ENCODE measurements at regions not wholly inside any gene's neighbourhood (a gene's known extent, or its start where the extent isn't known, plus 50 kb on each side); places are given as distances from the start of the nearest gene placed in this dataset.

DNA sequence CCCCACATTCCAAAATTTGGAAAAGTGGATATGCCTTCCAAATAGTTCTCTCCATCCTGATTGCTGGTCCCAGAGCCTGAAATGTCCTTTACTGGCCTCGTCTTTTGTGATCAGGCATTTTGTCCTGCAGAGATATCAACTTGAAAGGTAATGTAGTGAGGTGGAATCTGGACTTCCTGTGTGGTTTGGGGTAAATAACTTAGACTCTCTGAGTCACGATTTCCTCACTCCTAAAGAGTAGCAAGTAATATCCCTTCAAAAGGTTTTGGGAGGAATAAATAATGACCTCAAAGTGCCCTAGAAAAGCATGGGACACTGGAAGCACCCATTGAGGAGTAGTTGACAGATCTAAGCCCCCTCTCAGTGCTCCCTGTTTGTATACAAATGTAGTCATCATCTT, 426.6 kb downstream of the OMA1 start:
- no peak for DNase-seq (ENCODE audit: low read depth)
- H3K4me3 ChIP-seq (ENCODE audit: low read depth, low read length), result no peak overlapping the region
- TF ChIP-seq, protein P1, sequence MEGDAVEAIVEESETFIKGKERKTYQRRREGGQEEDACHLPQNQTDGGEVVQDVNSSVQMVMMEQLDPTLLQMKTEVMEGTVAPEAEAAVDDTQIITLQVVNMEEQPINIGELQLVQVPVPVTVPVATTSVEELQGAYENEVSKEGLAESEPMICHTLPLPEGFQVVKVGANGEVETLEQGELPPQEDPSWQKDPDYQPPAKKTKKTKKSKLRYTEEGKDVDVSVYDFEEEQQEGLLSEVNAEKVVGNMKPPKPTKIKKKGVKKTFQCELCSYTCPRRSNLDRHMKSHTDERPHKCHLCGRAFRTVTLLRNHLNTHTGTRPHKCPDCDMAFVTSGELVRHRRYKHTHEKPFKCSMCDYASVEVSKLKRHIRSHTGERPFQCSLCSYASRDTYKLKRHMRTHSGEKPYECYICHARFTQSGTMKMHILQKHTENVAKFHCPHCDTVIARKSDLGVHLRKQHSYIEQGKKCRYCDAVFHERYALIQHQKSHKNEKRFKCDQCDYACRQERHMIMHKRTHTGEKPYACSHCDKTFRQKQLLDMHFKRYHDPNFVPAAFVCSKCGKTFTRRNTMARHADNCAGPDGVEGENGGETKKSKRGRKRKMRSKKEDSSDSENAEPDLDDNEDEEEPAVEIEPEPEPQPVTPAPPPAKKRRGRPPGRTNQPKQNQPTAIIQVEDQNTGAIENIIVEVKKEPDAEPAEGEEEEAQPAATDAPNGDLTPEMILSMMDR (IDR thresholded peaks at IDR 0.05; ENCODE audit: control insufficient read depth, extremely low read depth, insufficient read depth), result no peak

DNA sequence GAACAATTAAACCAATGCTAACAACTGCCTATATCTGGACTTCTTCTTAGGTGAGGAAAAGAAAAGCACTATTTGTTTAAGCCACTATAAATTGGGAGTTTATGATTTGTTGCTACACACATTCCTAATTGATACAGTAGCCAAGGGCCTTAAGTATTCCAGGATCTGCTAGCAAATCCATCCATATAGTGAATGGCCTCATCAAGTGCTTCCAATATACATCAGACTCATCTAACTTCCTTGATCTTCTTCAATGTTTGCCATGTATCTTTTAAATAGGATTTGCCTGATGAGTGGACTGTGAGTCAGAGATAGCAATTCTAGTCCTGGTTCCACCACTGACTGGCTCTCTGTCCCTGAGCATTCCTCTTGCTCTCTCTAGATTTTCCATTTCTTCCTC, 430.2 kb downstream of the OMA1 start:
- DNase-seq (ENCODE audit: low read depth), result no peak
- TF ChIP-seq, protein P1 (IDR thresholded peaks at IDR 0.05; ENCODE audit: control insufficient read depth, extremely low read depth, insufficient read depth), result no peak
- no peak overlapping the region for H3K4me3 ChIP-seq (ENCODE audit: low read depth, low read length)

DNA sequence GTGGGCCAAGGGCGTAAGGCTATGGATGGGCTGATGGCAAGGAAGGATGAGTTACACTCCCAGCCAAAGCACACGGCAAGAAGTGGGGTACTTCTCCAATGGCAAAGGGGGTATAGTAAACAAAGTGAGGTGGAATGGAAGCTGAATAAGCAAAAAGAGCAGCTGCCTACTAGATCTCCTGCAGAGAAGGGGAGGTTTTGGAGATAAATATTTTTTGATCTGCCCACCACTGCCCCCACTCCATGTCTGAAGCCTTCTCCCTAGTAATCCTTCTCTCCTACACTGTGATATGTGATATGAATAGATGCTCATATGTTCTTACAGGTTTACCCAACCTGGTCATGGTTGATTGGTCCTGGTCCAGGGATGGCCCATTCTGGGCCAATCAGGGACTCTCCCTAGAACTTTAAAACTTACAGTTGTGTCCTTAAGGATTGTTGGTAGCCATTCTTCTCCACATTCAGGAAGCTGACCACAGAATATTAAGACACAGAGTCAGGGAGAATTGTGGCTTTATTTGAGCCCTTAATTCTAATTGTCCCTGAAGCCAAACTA, 436.8 kb downstream of the OMA1 start:
- H3K4me3 ChIP-seq (ENCODE audit: low read depth, low read length), result no peak overlapping the region
- no peak for DNase-seq (ENCODE audit: low read depth)
- TF ChIP-seq, protein P1 (IDR thresholded peaks at IDR 0.05; ENCODE audit: control insufficient read depth, extremely low read depth, insufficient read depth), result no peak

DNA sequence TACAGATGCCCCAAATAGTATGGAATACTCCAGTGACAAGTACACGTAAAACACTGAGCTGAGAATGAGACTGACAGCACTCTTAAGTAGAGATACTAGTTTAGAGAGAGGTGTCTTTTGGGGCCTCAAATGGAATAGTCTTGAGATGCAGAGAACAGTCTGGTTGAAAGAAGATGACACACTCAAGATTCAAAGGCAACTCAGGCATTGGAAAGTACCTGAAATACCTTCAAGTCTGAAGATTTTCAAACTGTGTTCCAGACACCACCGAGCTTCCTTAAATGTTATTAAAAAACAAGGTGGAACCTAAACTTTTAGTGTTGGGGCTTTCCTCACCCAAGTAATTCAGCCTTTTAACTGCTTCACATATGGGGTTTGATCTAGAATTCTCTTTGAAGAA, 437.7 kb downstream of the OMA1 start:
- H3K4me3 ChIP-seq (ENCODE audit: low read depth, low read length), result no peak overlapping the region
- no peak for DNase-seq (ENCODE audit: low read depth)
- TF ChIP-seq, protein P1 (IDR thresholded peaks at IDR 0.05; ENCODE audit: control insufficient read depth, extremely low read depth, insufficient read depth), result no peak

DNA sequence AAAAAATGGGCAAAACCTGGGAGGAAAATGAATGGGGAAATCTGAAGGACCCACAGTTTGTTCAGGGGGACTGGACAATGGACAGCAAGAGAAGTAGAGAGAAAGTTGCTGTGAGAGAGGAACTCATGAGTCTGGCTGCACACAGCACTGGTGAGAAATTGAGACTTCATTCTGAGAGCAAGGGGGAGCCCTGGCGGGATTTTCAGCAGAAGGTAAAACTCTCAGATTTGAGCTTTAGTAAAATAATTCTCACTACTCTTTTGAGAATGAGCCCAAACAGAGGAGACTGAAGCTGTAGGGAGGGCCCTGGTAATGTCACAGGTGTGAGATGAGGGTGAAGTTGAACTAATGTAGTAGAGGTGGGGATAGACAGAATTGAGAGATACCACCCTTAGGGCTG, 438.6 kb downstream of the OMA1 start:
- no peak overlapping the region for H3K4me3 ChIP-seq (ENCODE audit: low read depth, low read length)
- no peak for DNase-seq (ENCODE audit: low read depth)
- TF ChIP-seq, protein P1 (IDR thresholded peaks at IDR 0.05; ENCODE audit: control insufficient read depth, extremely low read depth, insufficient read depth), result no peak

DNA sequence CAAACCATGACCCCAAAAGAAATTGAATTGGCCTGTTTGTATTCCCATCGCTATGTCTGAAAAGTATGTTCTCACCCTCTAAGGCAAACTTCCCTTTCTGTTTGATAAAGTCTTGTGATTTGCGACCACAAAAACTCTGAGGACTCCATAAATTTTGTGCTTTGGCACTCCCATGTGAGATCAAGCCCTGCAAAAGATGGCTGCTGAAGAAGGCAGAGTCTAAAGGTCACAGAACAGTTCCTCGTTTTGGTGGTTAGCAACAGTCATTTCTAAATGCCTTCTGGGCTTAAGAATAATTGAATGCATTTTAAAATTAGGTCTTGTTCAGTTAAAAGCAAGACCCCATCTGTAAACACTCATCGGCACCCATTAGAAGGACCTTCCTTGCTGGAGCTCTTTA, 441.6 kb downstream of the OMA1 start:
- TF ChIP-seq, protein P1 (IDR thresholded peaks at IDR 0.05; ENCODE audit: control insufficient read depth, extremely low read depth, insufficient read depth), result no peak
- H3K4me3 ChIP-seq (ENCODE audit: low read depth, low read length), result no peak overlapping the region
- DNase-seq (ENCODE audit: low read depth), result no peak

DNA sequence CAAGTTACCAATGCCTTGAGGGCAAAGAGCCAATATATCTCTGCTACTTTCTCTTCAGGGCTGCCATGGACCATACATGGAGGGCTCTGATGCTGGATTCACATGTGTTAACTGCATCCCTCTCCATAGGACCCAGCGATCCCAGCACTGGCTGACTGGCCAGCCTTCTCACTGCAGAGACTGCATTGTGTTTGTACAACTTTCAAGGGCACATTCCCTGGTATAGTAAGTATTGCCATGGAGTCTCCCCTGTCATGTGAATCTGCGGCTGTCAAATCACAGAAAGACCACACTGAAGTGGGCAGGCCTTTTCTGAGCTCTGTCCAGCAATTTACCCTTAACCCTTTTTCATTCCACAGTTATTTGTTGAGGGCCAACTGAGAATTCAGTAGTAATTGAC, 449.8 kb downstream of the OMA1 start:
- TF ChIP-seq, protein P1 (IDR thresholded peaks at IDR 0.05; ENCODE audit: control insufficient read depth, extremely low read depth, insufficient read depth), result no peak
- H3K4me3 ChIP-seq (ENCODE audit: low read depth, low read length), result no peak overlapping the region

More for the DNA sequence above, 449.8 kb downstream of the OMA1 start:
- DNase-seq (ENCODE audit: low read depth), result no peak

Data from LNCaP clone FGC (cell line).